ENCODE measurements at regions not wholly inside any gene's neighbourhood (a gene's known extent, or its start where the extent isn't known, plus 50 kb on each side); places are given as distances from the start of the nearest gene placed in this dataset.

- no peak for TF ChIP-seq CTCF (IDR thresholded peaks at IDR 0.05)
- TF ChIP-seq POLR2A (IDR thresholded peaks at IDR 0.05), result no peak
Observed at GRCh38 chr6:146892283-146892612, 293.5 kb downstream of the ADGB start.
